ENCODE measurements at regions not wholly inside any gene's neighbourhood (a gene's known extent, or its start where the extent isn't known, plus 50 kb on each side); places are given as distances from the start of the nearest gene placed in this dataset.

- no peak overlapping the region for H2BK12ac ChIP-seq (ENCODE audit: insufficient read length, low read depth, low read length)
- no peaks in the 10 kb centered on the region for H3K79me2 ChIP-seq (ENCODE audit: insufficient read depth, low read length)
- H3K4me2 ChIP-seq (ENCODE audit: insufficient read depth, insufficient read length, low read length): no peak overlapping the region
- no peak overlapping the region for H2BK15ac ChIP-seq (ENCODE audit: low read depth, low read length)
- no peaks in the 10 kb centered on the region for H3K4me1 ChIP-seq (ENCODE audit: insufficient read depth, low read length)
- H3K9ac ChIP-seq (ENCODE audit: extremely low read depth, insufficient read length, low read length): no peak overlapping the region
- H3K56ac ChIP-seq (ENCODE audit: insufficient read length, low read depth, low read length): no peak overlapping the region
- no peak overlapping the region for H4K91ac ChIP-seq (ENCODE audit: insufficient read length, low read depth, low read length)
- no peak for TF ChIP-seq CTCF (conservative IDR thresholded peaks at IDR 0.05)
- H3T11ph ChIP-seq (ENCODE audit: low read length): no peak overlapping the region
- DNase-seq: no peak
- H3K79me1 ChIP-seq (ENCODE audit: insufficient read depth, low read depth, low read length, poor library complexity, severe bottlenecking): no peaks in the 10 kb centered on the region
- H2BK20ac ChIP-seq (ENCODE audit: low read depth, low read length, poor library complexity, severe bottlenecking): no peak overlapping the region
- no peak overlapping the region for H3K18ac ChIP-seq (ENCODE audit: insufficient read length, low read depth, low read length)
- H3K27ac ChIP-seq (ENCODE audit: insufficient read length, low read depth, low read length): no peak overlapping the region
- no peaks in the 10 kb centered on the region for H3K23me2 ChIP-seq (ENCODE audit: insufficient read length, low read depth, low read length, poor library complexity, severe bottlenecking)
- no peak overlapping the region for H3K4ac ChIP-seq (ENCODE audit: low read depth, low read length)
- H3K36me3 Mint-ChIP-seq (ENCODE audit: insufficient read depth in 1 of 3, low read depth in 3 of 3): 0 out of 7 replicates have a peak, but pooled peaks cover 0 to 2% (median 0%) of the 10 kb centered on the region in 3 experiments
- no peak overlapping the region for H2BK5ac ChIP-seq (ENCODE audit: insufficient read length, low read length)
- H4K5ac ChIP-seq (ENCODE audit: insufficient read length, low read depth, low read length): no peak overlapping the region
- H2AK5ac ChIP-seq (ENCODE audit: insufficient read length, low read length): no peak overlapping the region
- H3K27ac Mint-ChIP-seq: no peak overlapping the region
- H3K9me3 Mint-ChIP-seq: no peaks in the 10 kb centered on the region
- H3K9me3 ChIP-seq (ENCODE audit: control insufficient read depth, low read depth, low read length): no peaks in the 10 kb centered on the region
- no peak overlapping the region for H2AFZ ChIP-seq (ENCODE audit: low read length)
- no peak overlapping the region for H3K23ac ChIP-seq (ENCODE audit: insufficient read length, low read depth, low read length)
- WGBS (ENCODE audit: extremely low coverage, insufficient read length, low lambda C conversion rate): no CpG with 5 or more reads among the region's 8 CpGs
- no peaks in the 10 kb centered on the region for H4K20me1 ChIP-seq (ENCODE audit: control insufficient read depth, insufficient read depth, insufficient read length)
- peaks cover 4% of the 10 kb centered on the region for H3K27me3 Mint-ChIP-seq (ENCODE audit: low read depth)
- H3K27me3 ChIP-seq (ENCODE audit: insufficient read depth, low read length): no peaks in the 10 kb centered on the region
- H3K4me3 Mint-ChIP-seq: no peak overlapping the region
- no peak overlapping the region for H4K8ac ChIP-seq (replicated peaks; ENCODE audit: insufficient read length, low read depth, low read length)
- no peak overlapping the region for H3K14ac ChIP-seq (ENCODE audit: insufficient read depth, low read length)
- no peaks in the 10 kb centered on the region for H3K4me1 Mint-ChIP-seq
- no peak overlapping the region for H2BK120ac ChIP-seq (ENCODE audit: low read depth, low read length, poor library complexity, severe bottlenecking)
Measured at GRCh38 chr5:3835811-3836210, 240.2 kb downstream of the IRX1 start.

Measured in H9 (cell line).